Activated CD8-positive, alpha-beta T cell treated with anti-CD3 and anti-CD28 coated beads for 36 hours (primary cell): ENCODE measurements at regions not wholly inside any gene's neighbourhood (a gene's known extent, or its start where the extent isn't known, plus 50 kb on each side); places are given as distances from the start of the nearest gene placed in this dataset.

ENCODE experiments used
- ATAC-seq: fragments of 200-7000 bp; cut with Tn5 transposase; one replicate; pipeline ENCODE4 v1.10.0; 2021; ENCODE audit warnings: mild to moderate bottlenecking, moderate library complexity
- CTCF ChIA-PET: fragments of 350-600 bp; sonication (Branson Sonifier 250); formaldehyde crosslinking; loops from one replicate; lab custom pipeline; 2021; ENCODE audit warnings: antibody characterized with exemption; lab: Charles Lee
- POLR2A ChIA-PET: fragments of 350-600 bp; sonication (Branson Sonifier 250); formaldehyde crosslinking; loops from one replicate; lab custom pipeline; 2021; ENCODE audit warnings: antibody characterized with exemption; lab: Charles Lee
- DNase-seq: peaks from one replicate; pipeline ENCODE4 v3.0.0-alpha.2; 2020
- H3K27ac Mint-ChIP-seq: one replicate; pipeline ENCODE4 v1.8.0; 2021; ENCODE audit warnings: mild to moderate bottlenecking, mixed read lengths
- H3K27me3 Mint-ChIP-seq: one replicate; pipeline ENCODE4 v1.8.0; 2021; ENCODE audit warnings: mixed read lengths
- H3K36me3 Mint-ChIP-seq: one replicate; pipeline ENCODE4 v1.8.0; 2021; ENCODE audit warnings: low read depth, mixed read lengths
- H3K4me1 Mint-ChIP-seq: one replicate; pipeline ENCODE4 v1.8.0; 2021; ENCODE audit warnings: low read depth, mixed read lengths
- H3K4me3 Mint-ChIP-seq: one replicate; pipeline ENCODE4 v1.8.0; 2021; ENCODE audit warnings: mild to moderate bottlenecking, moderate library complexity, mixed read lengths
- H3K9me3 Mint-ChIP-seq: one replicate; pipeline ENCODE4 v1.8.0; 2021; ENCODE audit warnings: mixed read lengths
- CTCF ChIP-seq: fragments of 200-600 bp; IDR thresholded peaks from one replicate; pipeline ENCODE4 v1.8.0; 2022; ENCODE audit warnings: antibody characterized with exemption, mild to moderate bottlenecking
- intact Hi-C: fragments of 100-400 bp; cut with micrococcal nuclease; formaldehyde crosslinking; loops from one replicate; pipeline ENCODE4 v1.10.0; 2022

DNA sequence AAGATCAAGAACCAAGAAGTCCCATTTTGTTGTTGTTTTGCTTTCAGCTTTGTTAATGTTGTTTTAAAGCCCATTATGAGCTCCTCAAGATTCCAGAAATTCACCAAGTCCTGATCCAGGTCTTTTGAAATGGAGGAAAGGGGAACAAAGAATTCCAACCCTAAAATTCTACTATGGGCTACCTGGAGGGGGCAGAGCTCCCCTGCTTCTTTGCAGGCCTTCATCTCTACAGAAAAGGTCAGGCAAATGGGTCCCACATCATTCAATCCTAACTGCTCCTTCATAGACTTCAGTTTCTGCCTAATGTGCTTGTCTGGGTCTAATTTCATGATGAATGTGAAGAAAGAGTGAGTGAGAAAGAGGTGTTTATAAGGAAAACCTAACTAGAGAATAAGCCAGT is 375.5 kb downstream of the TOX3 start:
- DNase-seq (no peak), ATAC-seq (no peak)
- Mint-ChIP-seq H3K27me3 (no peaks in the 10 kb centered on the region), H3K36me3 (no peaks in the 10 kb centered on the region), H3K4me1 (no peaks in the 10 kb centered on the region), H3K9me3 (peaks cover 3% of the 10 kb centered on the region), H3K4me3 (no peak overlapping the region), H3K27ac (no peak overlapping the region)
- ChIA-PET POLR2A (no interaction called here), CTCF (no interaction called here)
- no peak for TF ChIP-seq CTCF
- intact Hi-C loops: no loop called here

DNA sequence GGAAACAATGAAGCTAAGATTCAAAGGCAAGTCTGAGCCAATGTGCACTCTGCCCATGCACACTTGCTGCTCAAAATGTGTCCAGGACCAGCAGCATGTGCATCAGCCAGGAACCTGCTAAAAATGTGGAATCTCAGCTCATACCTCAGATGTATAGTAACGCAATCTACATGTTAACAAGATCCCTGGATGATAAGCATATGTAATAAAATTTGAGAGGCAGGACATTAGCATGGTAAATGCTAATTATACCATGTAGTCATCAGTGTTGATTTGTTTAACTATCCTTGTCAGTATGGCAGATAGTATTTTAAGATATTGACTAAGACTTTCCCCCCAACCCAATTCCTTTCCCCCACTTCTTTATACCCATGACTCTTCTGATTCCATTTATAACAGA is 379.6 kb downstream of the TOX3 start:
- DNase-seq (no peak), ATAC-seq (no peak)
- Mint-ChIP-seq H3K9me3 (peaks cover 5% of the 10 kb centered on the region), H3K4me3 (no peak overlapping the region), H3K27me3 (no peaks in the 10 kb centered on the region), H3K4me1 (no peaks in the 10 kb centered on the region), H3K36me3 (no peaks in the 10 kb centered on the region), H3K27ac (no peak overlapping the region)
- ChIA-PET CTCF (interaction anchor here (1.2 kb wide), 1 partner anchor 24 kb away, joined by 4 read pairs; no protein-coding TSS in a partner anchor), POLR2A (no interaction called here)
- intact Hi-C loops: no loop called here
- no peak for TF ChIP-seq CTCF

DNA sequence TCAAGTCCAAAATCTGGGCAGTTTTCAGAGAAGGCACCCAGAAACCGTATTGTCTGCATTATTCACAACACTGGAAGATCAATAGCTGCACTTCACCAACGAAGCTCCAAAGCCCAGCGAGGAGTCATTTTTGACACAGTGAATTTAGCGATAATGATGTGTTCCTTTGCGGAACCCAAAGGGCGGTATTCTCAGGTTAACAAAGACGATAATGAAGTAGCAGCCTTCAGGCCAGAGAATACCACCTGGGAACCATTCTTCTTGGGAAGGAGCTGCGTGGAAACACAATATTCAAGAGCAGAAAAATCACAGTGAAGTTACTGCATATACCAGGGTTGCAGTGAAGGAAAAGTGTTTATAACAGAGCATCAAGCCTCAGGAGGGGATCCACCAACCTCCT is 381.0 kb downstream of the TOX3 start:
- TF ChIP-seq CTCF: no peak
- H3K4me1 Mint-ChIP-seq: no peaks in the 10 kb centered on the region
- H3K27ac Mint-ChIP-seq: no peak overlapping the region
- H3K9me3 Mint-ChIP-seq: peaks cover 3% of the 10 kb centered on the region
- no peaks in the 10 kb centered on the region for H3K27me3 Mint-ChIP-seq
- intact Hi-C loops: no loop called here
- H3K4me3 Mint-ChIP-seq: no peak overlapping the region
- POLR2A ChIA-PET: no interaction called here
- no peak for DNase-seq
- no peaks in the 10 kb centered on the region for H3K36me3 Mint-ChIP-seq
- CTCF ChIA-PET: no interaction called here
- ATAC-seq: no peak

GRCh38 chr16:52149003-52149402 is 397.9 kb downstream of the TOX3 start:
- no peak for TF ChIP-seq CTCF
- H3K4me1 Mint-ChIP-seq: no peaks in the 10 kb centered on the region
- POLR2A ChIA-PET: no interaction called here
- H3K27ac Mint-ChIP-seq: no peak overlapping the region
- CTCF ChIA-PET: no interaction called here
- DNase-seq: no peak
- intact Hi-C loops: no loop called here
- H3K36me3 Mint-ChIP-seq: no peaks in the 10 kb centered on the region
- H3K4me3 Mint-ChIP-seq: no peak overlapping the region
- no peaks in the 10 kb centered on the region for H3K27me3 Mint-ChIP-seq
- ATAC-seq: no peak
- H3K9me3 Mint-ChIP-seq: peaks cover 2% of the 10 kb centered on the region

DNA sequence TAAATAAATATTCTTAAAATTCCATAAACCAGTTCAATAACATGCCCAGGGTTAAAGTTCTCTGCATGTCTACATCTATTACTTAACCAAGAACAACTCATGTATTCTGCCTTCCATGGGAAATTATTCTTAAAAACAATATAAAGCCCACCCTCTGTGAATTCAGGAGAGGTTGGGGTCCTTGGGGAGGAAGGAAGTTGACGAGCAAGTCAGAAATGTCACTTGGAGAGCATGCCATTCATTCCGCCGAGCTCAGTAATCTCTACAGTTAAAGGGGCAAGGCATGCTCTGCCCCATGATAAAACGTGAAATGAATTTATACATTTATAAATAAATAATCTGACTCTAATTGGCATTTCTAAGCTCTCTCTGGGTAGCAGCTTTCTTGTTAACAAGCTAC is 405.1 kb downstream of the TOX3 start:
- no peak overlapping the region for H3K27ac Mint-ChIP-seq

More for the DNA sequence above, 405.1 kb downstream of the TOX3 start:
- CTCF ChIA-PET: interaction anchor here (1.1 kb wide), 1 partner anchor 50 kb away, joined by 3 read pairs; no protein-coding TSS in a partner anchor
- no peak for ATAC-seq
- Mint-ChIP-seq H3K36me3 (no peaks in the 10 kb centered on the region), H3K4me3 (no peak overlapping the region), H3K4me1 (no peaks in the 10 kb centered on the region), H3K27me3 (no peaks in the 10 kb centered on the region), H3K9me3 (peaks cover 5% of the 10 kb centered on the region)
- POLR2A ChIA-PET: no interaction called here
- no peak for DNase-seq
- TF ChIP-seq CTCF: no peak
- intact Hi-C loops: no loop called here
